K562 (cell line): ENCODE measurements at regions not wholly inside any gene's neighbourhood (a gene's known extent, or its start where the extent isn't known, plus 50 kb on each side); places are given as distances from the start of the nearest gene placed in this dataset.

Experiments
- ATAC-seq: fragments of 200-7000 bp; cut with Tn5 transposase; 3 replicates; pipeline ENCODE4 v1.9.1; 2020; ENCODE audit warnings: moderate library complexity
- BruUV-seq: library from RNA; stranded (reverse); fragments of 400-500 nt; replicated peaks from 2 replicates; lab custom pipeline; 2021; lab: Mats Ljungman, UMichigan
- CTCF ChIA-PET: fragments of 300-600 bp; formaldehyde crosslinking; extraction: SDS; loops from one replicate; lab custom pipeline; 2021; ENCODE audit warnings: low intra/inter-chr PET ratio; lab: Yijun Ruan, JAX
- POLR2A ChIA-PET: fragments of 300-600, 350-650 bp; sonication (Branson Sonifier 250); formaldehyde crosslinking; extraction: SDS; loops from one replicate; lab custom pipeline; 2021; ENCODE audit warnings: antibody characterized with exemption, inconsistent platforms; lab: Yijun Ruan, JAX
- DNase-seq, 4 experiments: peaks; one replicate each; pipeline versions ENCODE4 v3.0.0 to v3.0.0-alpha.2; 2011 to 2018; ENCODE audit warnings: low spot score in 3 of 4, mixed read lengths in 3 of 4; ENCODE audit errors: extremely low read depth in 1 of 4
- FAIRE-seq: peaks from 2 replicates; lab custom pipeline; 2011; peaks lifted over from hg19 to GRCh38; lab: Jason Lieb, UNC
- H2AFZ ChIP-seq: 2 replicates; pipeline ENCODE4 v1.6.0; 2011; ENCODE audit warnings: low read depth, low read length, control low read depth, inconsistent platforms
- H3K27ac ChIP-seq: fragments of 200-600 bp; 3 replicates; pipeline ENCODE4 v1.8.0; 2011; ENCODE audit warnings: low read depth, mild to moderate bottlenecking, control low read depth, inconsistent platforms, low read length, moderate library complexity, mixed read lengths; ENCODE audit errors: extremely low read depth
- H3K27me3 ChIP-seq, 2 experiments: fragments of 300-600 bp in 1 of 2; 2 replicates in 1 of 2; 3 replicates in 1 of 2; pipeline versions ENCODE4 v1.6.0 to v1.8.0; 2011; ENCODE audit warnings: inconsistent platforms in 2 of 2, low read length in 2 of 2, mild to moderate bottlenecking in 1 of 2, mixed read lengths in 1 of 2, moderate library complexity in 1 of 2; ENCODE audit not compliant: control insufficient read depth in 2 of 2, insufficient read depth in 2 of 2
- H3K36me3 ChIP-seq: fragments of 300-600 bp; 3 replicates; pipeline ENCODE4 v1.8.0; 2011; ENCODE audit warnings: mild to moderate bottlenecking, low read length, inconsistent platforms; ENCODE audit not compliant: control insufficient read depth, insufficient read depth
- H3K4me1 ChIP-seq, 2 experiments: fragments of 200-600 bp in 1 of 2; replicated peaks in 1 of 2; 2 replicates in 1 of 2; 3 replicates in 1 of 2; pipeline versions ENCODE4 v1.5.1 to v1.8.0; 2011; ENCODE audit warnings: inconsistent platforms in 2 of 2, low read length in 2 of 2, mild to moderate bottlenecking in 1 of 2, mixed read lengths in 1 of 2, moderate library complexity in 1 of 2; ENCODE audit not compliant: control insufficient read depth in 2 of 2, insufficient read depth in 2 of 2
- H3K4me2 ChIP-seq: 2 replicates; pipeline ENCODE4 v1.6.1; 2011; ENCODE audit warnings: low read length, control low read depth, inconsistent platforms, mixed read lengths; ENCODE audit not compliant: insufficient read depth
- H3K4me3 ChIP-seq: fragments of 200-600 bp; sonication (generic), shearing (Covaris generic); 2 replicates; pipeline ENCODE4 v1.5.1; 2016; ENCODE audit warnings: control low read depth, inconsistent platforms
- H3K79me2 ChIP-seq: fragments of 200-600 bp; 3 replicates; pipeline ENCODE4 v1.8.0; 2011; ENCODE audit warnings: low read length, inconsistent platforms; ENCODE audit not compliant: control insufficient read depth, insufficient read depth
- H3K9ac ChIP-seq, 2 experiments: 2 replicates each; pipeline versions ENCODE4 v1.6.0 to v1.6.1; 2011; ENCODE audit warnings: low read depth in 2 of 2, low read length in 2 of 2, control low read depth in 1 of 2, inconsistent platforms in 1 of 2, mild to moderate bottlenecking in 1 of 2, mixed read lengths in 1 of 2; ENCODE audit not compliant: insufficient read depth in 1 of 2
- H3K9me1 ChIP-seq: one replicate; pipeline ENCODE4 v1.6.0; 2011; ENCODE audit warnings: inconsistent platforms, mild to moderate bottlenecking, low read length, moderate library complexity; ENCODE audit not compliant: control insufficient read depth, insufficient read depth
- H3K9me3 ChIP-seq: replicated peaks from 2 replicates; pipeline ENCODE4 v1.5.1; 2011; ENCODE audit warnings: low read depth, low read length, inconsistent platforms; ENCODE audit not compliant: control insufficient read depth, insufficient read depth
- H4K20me1 ChIP-seq: replicated peaks from 2 replicates; pipeline ENCODE4 v1.6.1; 2011; ENCODE audit warnings: low read length, inconsistent platforms, mixed read lengths; ENCODE audit not compliant: control insufficient read depth, insufficient read depth
- RBM25 ChIP-seq: fragments of 200-400 bp; formaldehyde crosslinking; IDR thresholded peaks from 2 replicates; pipeline ENCODE4 v1.6.1; 2018; ENCODE audit warnings: low read length, low read depth, moderate library complexity; ENCODE audit not compliant: severe bottlenecking
- WGBS: fragments of 100-300 bp; shearing (Covaris generic); methylation state at CpG from one replicate; pipeline ENCODE4 v1.1.6; 2016; ENCODE audit warnings: low coverage, mixed read lengths; ENCODE audit not compliant: insufficient coverage; ENCODE audit errors: missing lambda C conversion rate; 5-methylcytosine and 5-hydroxymethylcytosine counted together
- in situ Hi-C: fragments of 300-500 bp; cut with MboI; formaldehyde crosslinking; loops from 4 replicates; pipeline ENCODE4 v1.15.0; 2018; ENCODE audit warnings: inconsistent platforms, mixed read lengths
- intact Hi-C: fragments of 100-400 bp; cut with micrococcal nuclease; formaldehyde crosslinking; loops from 2 replicates; pipeline ENCODE4 v1.14.2; 2022
- TF ChIP-seq, protein P1 (sequence below), 2 experiments: IDR thresholded peaks in 1 of 2; conservative IDR thresholded peaks in 1 of 2; 2 replicates each; pipeline ENCODE4 v1.6.1; 2016; ENCODE audit warnings: low read depth in 2 of 2, mild to moderate bottlenecking in 1 of 2, missing compliant biosample characterization in 1 of 2, missing genetic modification characterization in 1 of 2, moderate library complexity in 1 of 2

GRCh38 chr20:48202334-48203113 is 417.2 kb upstream of the SULF2 start:
- H3K9me1 ChIP-seq = no peaks in the 10 kb centered on the region
- H3K27me3 ChIP-seq = peaks cover 6 to 40% of the 10 kb centered on the region in 2 experiments; a peak in 2 of 5 replicates
- no peaks in the 10 kb centered on the region; the same call in 1 of the 2 replicates for H4K20me1 ChIP-seq
- no peaks in the 10 kb centered on the region for H3K4me1 ChIP-seq
- no peak for DNase-seq
- TF ChIP-seq RBM25 = peak; percentile 54
- TF ChIP-seq, protein P1, sequence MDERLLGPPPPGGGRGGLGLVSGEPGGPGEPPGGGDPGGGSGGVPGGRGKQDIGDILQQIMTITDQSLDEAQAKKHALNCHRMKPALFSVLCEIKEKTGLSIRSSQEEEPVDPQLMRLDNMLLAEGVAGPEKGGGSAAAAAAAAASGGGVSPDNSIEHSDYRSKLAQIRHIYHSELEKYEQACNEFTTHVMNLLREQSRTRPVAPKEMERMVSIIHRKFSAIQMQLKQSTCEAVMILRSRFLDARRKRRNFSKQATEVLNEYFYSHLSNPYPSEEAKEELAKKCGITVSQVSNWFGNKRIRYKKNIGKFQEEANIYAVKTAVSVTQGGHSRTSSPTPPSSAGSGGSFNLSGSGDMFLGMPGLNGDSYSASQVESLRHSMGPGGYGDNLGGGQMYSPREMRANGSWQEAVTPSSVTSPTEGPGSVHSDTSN (CRISPR knock-in tag; IDR thresholded peaks at IDR 0.05; ENCODE audit: low read depth) = no peak
- TF ChIP-seq, protein P1 (tag; conservative IDR thresholded peaks at IDR 0.05; ENCODE audit: low read depth) = no peak
- ChIA-PET POLR2A (interaction anchor here (0.6 kb wide), 3 partner anchors 10 to 482 kb away, joined by 3 read pairs; no protein-coding TSS in a partner anchor), CTCF (no interaction called here)
- H3K9ac ChIP-seq = no peak overlapping the region
- WGBS = 7% methylated on average over 17 of the region's 19 CpGs
- H3K4me2 ChIP-seq = no peak overlapping the region
- H3K36me3 ChIP-seq = no peaks in the 10 kb centered on the region
- FAIRE-seq = no peak
- H2AFZ ChIP-seq = no peak overlapping the region
- no peak overlapping the region for H3K4me3 ChIP-seq
- H3K9me3 ChIP-seq = no peaks in the 10 kb centered on the region
- in situ Hi-C loops = no loop called here
- intact Hi-C loops = no loop called here
- no peak for ATAC-seq
- no peaks in the 10 kb centered on the region for H3K79me2 ChIP-seq
- no peak overlapping the region for H3K27ac ChIP-seq
- no TSS peak for BruUV-seq
